ENCODE measurements at regions not wholly inside any gene's neighbourhood (a gene's known extent, or its start where the extent isn't known, plus 50 kb on each side); places are given as distances from the start of the nearest gene placed in this dataset.

- DNase-seq (ENCODE audit: low read depth in 2 of 2), result no peak
These were observed 117.0 kb upstream of the HABP2 start for GRCh38 chr10:113435881-113436280.

DNA sequence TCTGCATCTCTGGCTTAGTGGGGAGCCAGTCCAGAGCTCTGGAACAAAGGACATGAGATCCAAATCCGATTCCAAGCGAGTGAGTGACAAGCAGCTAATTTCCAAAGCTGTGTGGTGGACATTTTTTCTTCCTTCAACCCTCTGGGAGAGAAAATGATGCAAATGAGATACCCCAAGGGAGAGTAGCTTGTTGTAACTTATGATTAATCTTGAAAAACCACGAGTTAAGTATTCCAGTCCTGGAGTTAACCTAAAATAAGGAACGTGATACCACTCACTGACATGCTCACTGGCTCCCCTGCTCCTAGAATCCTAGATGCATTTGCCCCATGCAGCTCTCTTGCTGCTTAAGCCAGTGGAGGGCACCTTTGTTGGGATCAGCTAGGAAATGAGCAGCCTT lies 116.0 kb upstream of the HABP2 start:
- no peak for DNase-seq (ENCODE audit: low read depth in 2 of 2)

DNA sequence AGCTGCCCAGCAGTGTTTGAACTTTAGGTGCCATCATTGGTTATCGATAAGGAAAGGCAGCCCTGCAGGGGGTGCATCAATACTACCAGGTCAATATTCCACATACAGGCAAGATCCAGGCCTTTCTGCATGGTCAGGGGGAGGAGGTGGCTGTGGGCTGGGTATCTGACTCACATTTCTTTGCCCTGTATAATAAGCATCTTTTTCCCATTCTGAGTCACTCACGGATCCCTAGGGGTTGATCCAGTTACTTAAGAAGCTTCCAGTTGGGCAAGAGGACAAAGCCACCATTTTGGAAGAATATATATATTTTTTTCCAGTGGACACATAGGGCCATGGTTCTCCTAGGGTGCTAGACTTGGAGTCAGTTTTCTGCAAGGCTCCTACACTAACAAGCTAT lies 114.2 kb upstream of the HABP2 start:
- no peak for DNase-seq (ENCODE audit: low read depth in 2 of 2)

DNA sequence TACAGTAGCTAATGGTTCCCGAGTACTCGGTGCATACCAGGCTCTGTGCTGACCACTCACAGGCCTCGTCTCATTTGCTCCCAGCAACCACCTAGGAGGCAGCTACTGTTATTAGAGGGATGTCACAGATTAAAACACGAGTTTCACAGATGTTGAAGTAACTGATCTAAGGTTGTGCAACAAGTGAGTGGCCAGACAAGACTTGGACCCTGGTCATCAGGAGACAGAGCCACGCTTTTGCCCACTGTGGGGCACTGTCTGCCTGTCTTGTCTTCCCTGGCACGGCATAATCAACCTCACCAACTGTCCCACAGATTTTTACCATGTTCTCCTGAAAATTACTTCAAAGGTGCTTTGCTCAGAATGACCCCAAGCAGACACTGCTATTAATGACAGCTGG lies 111.6 kb upstream of the HABP2 start:
- peak; percentile 17 to 29 for DNase-seq (ENCODE audit: low read depth in 2 of 2)

DNA sequence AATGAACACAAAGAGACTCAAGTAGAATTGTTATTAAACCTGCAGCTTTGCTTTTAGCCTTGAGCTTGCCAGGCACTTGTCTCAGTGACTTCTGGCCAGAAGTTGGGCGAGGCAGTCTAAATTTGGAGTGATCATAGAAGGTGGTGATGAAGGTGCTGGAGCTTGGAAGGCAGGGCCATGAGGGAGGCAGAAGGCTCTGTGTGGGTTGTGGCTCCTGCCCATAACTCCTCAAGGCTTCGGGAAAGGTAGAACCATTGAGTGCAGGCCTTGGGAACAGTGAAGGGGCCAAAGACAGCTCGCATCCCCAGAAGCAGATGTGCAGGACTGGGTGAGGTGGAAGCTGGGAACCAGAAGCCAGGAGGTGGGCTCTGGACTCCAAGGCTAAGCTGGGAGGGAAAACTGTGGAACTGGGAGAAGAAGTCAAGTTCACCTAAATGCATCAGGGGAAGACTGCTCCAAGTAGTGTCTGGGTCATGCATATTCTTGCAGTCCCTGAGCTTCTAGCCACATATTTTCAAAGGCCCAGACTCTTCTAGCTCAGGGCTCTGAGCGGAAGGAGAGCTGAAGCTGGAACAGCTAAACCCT lies 111.1 kb upstream of the HABP2 start:
- no peak for DNase-seq (ENCODE audit: low read depth in 2 of 2)

DNA sequence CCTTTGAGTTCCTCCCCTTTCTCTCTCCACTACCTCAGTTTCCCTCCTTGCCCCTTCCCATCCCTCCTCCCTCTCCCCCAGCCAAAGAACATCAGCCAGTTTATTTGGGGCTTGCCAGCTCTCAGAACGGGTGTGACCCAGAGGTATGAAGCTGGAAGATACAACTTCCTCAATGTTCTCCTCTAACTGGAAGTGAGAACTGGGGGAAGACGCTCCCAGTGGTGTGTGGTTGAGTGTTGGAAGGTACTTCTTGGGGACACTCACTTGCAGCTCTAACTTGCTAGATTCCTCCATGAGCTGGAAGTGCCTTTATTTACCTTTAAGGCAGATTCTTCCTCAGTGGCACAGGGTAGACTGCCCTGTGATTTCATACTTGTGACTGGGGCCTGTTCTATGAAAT lies 110.5 kb upstream of the HABP2 start:
- no peak for DNase-seq (ENCODE audit: low read depth in 2 of 2)

GRCh38 chr10:113443141-113443925 lies 109.5 kb upstream of the HABP2 start:
- DNase-seq (ENCODE audit: low read depth in 2 of 2), result no peak

- DNase-seq (ENCODE audit: low read depth in 2 of 2), result no peak
These were observed 108.0 kb upstream of the HABP2 start for GRCh38 chr10:113444766-113445365.

GRCh38 chr10:113445736-113446135 lies 107.1 kb upstream of the HABP2 start:
- no peak for DNase-seq (ENCODE audit: low read depth in 2 of 2)

DNA sequence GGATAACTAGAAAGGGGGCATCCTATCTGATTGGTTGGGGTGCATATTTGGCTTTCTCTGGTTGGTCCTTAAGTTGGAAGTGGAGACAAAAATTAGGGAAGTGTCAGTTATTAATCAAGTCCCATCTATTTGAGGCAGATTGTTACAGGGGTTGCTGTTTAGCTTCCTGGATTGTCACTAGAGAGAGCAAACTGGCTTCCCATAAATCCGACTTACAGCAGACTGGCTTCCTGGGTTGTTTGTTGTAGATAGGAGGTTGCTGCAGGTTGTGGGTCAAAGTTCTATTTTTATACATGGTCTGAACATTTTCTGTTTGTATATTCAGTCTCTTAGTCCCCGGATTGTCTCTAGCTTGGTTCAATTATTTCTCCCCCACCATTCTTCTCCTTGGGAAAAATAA lies 106.1 kb upstream of the HABP2 start:
- no peak for DNase-seq (ENCODE audit: low read depth in 2 of 2)

DNA sequence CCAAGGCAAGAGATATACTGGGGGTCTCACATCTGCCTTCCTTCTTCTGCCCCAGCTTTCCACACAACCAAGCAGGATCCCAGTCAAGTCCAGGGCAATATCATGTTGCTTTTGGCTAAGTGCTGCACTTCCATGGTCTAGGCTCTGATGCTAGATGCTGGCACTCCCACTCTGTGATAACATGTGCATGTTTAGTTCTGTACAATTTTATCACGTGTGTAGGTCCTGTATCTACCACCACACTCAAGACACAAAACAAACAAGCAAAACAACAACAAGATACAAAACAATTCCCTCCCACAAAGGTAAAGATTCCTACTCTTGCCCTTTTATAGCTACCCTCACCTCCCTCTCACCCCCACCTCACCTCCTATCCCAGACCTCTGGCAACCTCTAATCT lies 105.6 kb upstream of the HABP2 start:
- DNase-seq (ENCODE audit: low read depth in 2 of 2), result no peak

- no peak for DNase-seq (ENCODE audit: low read depth in 2 of 2)
These were observed 103.7 kb upstream of the HABP2 start for GRCh38 chr10:113449006-113449695.

- DNase-seq (ENCODE audit: low read depth in 2 of 2), result no peak
These were observed 102.6 kb upstream of the HABP2 start for GRCh38 chr10:113450046-113450804.

DNA sequence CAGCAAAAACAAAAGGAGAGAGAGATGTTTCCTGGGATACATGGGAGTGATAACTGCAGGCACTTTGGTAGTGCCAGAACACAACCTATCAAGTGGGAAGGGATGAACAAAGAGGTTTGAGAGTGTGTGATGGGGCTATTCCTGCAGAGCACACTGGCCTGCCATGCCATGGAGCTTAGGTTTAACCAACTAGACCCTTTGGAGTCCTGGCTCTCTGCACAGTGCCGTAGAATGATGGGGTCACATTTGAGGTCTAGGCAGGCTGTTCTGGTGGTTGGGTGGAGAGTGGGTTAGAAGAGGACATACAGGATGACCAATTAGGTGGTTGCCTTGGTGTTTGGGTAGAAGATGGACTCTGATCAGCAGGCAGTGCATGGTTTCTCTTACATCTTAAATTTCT lies 101.9 kb upstream of the HABP2 start:
- DNase-seq (ENCODE audit: low read depth in 2 of 2), result no peak

GRCh38 chr10:113452146-113452845 lies 100.6 kb upstream of the HABP2 start:
- no peak for DNase-seq (ENCODE audit: low read depth in 2 of 2)

- DNase-seq (ENCODE audit: low read depth in 2 of 2), result no peak
These were observed 99.5 kb upstream of the HABP2 start for GRCh38 chr10:113453351-113453750.

GRCh38 chr10:113454341-113455061 lies 98.4 kb upstream of the HABP2 start:
- peak; percentile 26 to 41 for DNase-seq (ENCODE audit: low read depth in 2 of 2)

DNA sequence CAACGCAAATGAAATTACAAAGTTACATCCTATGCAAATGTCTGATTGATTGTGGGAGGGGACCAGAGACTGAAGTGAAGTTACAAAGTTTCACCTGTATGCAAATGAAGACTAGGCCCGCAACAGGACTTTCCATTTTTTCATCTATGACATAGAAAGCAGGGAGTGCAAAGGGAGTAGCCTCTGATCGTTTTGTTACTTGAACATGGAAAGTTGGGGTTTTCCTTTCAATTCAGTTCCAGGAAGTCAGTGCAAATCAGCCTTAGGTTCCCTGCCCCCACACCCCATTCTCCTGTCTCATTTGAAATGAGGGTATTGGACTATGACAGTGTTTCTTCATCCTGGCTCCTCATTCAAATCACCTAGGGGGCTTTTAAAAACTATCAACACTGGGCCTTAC lies 96.9 kb upstream of the HABP2 start:
- DNase-seq (ENCODE audit: low read depth in 2 of 2), result no peak

DNA sequence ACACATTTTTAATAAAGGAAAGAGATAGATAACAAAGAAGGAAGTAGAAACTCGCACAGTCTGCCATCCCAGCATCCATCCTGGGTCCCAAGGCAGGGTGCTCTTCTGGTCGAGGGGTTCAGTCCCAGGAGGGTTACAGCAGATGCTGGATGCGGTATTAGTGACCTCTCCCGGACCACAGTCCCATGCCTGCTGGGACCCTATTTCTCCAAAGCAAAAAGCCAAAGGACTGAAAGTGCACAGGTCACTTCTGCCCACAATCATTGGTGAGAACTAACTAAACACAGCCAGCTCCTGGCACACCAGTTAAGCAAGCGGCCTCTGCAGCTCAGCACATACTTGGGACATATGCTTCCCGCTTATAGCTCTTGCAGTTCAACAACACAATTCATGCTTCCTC lies 96.1 kb upstream of the HABP2 start:
- DNase-seq (ENCODE audit: low read depth in 2 of 2), result no peak

DNA sequence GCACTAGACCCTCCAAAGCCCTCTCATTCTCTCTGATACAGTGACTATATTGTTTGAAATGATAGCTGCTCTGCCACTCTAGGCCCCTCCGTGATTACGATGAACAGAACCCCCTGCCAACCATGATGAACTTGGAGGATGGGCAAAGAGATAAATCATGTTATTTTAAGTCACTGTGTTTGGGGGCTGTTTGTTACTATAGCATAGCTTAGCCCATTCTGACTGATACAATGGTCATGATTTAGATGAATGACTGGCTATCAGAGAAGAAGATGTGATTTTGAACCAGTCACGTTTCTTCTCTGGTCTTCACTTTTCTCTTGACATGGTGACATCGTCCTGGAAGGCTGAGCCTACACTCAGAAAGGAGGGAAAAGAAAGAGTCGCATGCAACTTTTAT lies 95.4 kb upstream of the HABP2 start:
- no peak for DNase-seq (ENCODE audit: low read depth in 2 of 2)
